ENCODE measurements at regions not wholly inside any gene's neighbourhood (a gene's known extent, or its start where the extent isn't known, plus 50 kb on each side); places are given as distances from the start of the nearest gene placed in this dataset.

DNA sequence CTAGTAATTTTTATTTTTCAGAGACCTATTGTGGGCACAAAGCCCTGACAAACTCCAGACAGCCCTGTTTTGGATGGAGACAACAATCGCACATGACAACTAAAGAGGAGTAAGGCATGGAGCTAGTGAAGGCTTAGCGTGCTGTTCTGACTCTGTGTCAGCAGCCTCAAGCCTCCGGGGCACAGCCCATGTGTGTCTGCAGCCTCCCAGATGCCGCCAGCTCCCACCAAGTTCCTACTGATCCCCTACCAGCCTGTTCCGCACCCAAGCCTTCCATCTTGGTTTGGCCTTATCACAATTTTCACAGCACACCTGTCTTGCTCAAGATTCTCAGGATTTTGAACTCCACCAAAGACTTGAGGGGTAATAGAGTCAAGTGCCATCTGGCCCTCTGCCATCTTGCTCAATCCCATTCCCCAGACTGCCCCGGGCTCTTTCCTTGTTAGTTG lies 70.3 kb upstream of the SH3PXD2B start:
- TF ChIP-seq ZNF274 (IDR thresholded peaks at IDR 0.05; ENCODE audit: low read depth, low read length) (no peak), SUZ12 (IDR thresholded peaks at IDR 0.05; ENCODE audit: extremely low read depth, insufficient read depth, insufficient read length) (no peak), YY1 (IDR thresholded peaks at IDR 0.05; ENCODE audit: insufficient read depth, insufficient read length) (no peak)

Data from NT2/D1 (cell line).